ENCODE measurements at regions not wholly inside any gene's neighbourhood (a gene's known extent, or its start where the extent isn't known, plus 50 kb on each side); places are given as distances from the start of the nearest gene placed in this dataset.

DNA sequence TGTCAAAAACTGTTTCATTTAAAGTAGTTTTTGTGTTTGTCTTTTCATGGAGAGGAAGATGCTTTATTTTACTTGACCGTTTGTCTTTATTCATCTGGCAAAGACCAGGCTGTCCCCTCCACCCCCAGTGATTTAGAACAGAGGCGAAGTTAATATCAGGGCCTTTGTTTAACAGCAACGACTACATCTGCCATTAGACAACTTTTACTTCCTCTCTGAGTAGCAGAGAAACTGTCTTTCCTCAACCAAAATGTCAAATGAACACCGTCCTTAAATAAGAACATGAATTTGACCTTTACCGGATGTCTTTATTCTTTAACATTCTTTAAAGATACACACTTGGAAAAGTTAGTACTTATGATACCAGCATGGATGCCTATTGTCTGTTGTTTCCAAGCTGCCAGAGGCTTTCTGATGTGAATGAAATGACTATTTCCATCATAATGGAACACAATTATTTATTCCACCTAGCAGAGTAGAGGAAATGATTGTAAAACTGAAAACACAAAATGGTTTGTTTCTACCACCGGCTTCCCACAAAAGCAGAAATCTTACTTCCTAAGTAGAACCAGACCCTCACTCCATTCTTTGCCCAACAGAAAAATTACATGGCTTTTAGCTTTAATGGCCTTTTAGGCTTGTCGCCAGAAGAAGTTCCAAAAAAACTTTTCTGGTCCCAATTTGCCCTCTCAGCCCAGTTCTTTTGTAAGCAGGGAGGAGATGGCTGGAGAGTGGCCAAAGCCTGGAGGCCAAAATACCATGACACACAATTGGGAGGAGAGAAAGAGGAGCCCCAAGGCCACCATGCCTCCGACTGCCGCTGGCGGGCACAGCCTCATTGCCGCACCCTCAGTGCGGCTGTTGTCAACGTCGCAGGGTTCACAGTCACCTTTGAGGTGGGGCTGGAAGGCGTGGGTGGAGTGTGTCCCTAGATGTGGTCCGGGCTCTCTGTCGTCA, 168.5 kb downstream of the TEX36 start:
- TF ChIP-seq, protein P1, sequence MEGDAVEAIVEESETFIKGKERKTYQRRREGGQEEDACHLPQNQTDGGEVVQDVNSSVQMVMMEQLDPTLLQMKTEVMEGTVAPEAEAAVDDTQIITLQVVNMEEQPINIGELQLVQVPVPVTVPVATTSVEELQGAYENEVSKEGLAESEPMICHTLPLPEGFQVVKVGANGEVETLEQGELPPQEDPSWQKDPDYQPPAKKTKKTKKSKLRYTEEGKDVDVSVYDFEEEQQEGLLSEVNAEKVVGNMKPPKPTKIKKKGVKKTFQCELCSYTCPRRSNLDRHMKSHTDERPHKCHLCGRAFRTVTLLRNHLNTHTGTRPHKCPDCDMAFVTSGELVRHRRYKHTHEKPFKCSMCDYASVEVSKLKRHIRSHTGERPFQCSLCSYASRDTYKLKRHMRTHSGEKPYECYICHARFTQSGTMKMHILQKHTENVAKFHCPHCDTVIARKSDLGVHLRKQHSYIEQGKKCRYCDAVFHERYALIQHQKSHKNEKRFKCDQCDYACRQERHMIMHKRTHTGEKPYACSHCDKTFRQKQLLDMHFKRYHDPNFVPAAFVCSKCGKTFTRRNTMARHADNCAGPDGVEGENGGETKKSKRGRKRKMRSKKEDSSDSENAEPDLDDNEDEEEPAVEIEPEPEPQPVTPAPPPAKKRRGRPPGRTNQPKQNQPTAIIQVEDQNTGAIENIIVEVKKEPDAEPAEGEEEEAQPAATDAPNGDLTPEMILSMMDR (IDR thresholded peaks at IDR 0.05; ENCODE audit: extremely low read depth, missing control alignments): no peak
- no peak for DNase-seq (ENCODE audit: low spot score)

DNA sequence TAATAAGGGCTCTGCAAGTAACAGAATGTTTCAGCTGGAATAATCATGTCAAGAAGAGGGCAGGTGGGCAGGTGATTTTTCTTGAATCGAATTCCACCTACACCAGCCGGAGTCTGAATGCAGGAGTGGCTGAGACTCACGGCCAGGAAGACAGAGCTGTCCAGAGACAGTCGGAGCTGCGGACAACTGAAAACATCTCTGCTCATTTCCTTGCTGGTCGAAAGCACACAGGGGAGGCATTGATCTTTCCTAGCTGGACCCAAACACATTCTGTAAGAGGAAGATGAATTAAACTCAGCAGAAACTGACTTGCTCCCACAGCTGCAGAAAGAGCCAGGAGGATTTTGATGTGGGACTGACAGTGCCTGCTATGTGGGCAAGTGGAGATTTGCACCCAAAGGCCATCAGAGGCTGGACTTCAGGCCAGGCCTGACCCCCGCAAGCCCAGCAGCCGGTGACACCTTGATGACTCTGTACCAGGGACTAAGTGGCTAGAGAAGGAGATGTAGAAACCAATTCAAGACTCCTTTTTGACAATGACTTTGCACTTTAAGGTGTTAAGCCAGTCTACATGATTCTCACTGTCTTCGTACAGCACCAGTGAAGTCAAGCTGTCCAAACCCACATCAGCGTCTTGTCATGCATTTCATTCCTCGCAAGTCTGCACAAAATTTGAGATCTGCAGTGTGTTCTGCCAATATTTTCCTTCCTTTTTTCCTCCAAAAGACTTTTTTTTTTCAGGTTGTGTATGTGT, 169.4 kb downstream of the TEX36 start:
- no peak for DNase-seq (ENCODE audit: low spot score)
- TF ChIP-seq, protein P1 (IDR thresholded peaks at IDR 0.05; ENCODE audit: extremely low read depth, missing control alignments): no peak

DNA sequence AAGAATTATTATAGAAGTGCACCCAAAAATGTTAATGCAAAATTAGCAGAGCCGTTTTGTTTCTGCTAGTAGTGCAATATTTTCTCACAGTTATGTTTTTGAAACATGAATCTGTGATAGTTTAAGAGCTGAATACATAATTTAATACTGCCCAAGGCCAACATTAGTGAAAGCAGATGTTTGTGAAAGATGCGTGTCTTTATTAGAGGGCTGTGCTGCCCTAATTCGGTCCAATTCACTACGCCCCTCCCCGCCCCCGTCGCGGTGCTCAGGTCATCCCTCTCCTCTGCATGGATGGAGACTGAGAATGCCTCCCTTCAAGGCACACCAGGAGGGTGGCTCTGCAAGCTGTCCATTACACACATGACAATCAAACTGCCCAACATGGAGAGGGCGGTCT, 172.0 kb downstream of the TEX36 start:
- no peak for DNase-seq (ENCODE audit: low spot score)
- TF ChIP-seq, protein P1 (IDR thresholded peaks at IDR 0.05; ENCODE audit: extremely low read depth, missing control alignments): no peak

DNA sequence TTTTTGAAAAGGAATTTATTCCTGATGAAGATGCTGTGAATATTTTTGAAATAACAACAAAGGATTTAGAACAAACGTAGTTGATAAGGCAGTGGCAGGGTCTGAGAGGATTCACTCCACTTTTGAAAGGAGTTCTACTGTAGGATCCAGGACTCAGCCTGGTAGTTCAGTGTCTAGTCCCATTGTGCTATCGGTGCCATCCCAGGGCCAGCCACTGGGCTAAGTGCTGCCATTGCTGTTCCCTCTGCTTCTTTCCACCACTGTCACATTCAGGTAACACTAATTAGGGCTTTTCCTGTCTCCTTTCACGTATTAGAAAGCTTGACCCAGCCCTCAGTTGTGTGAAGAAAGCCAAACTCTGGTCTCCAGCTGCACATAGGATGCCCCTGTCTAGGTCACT, 177.3 kb downstream of the TEX36 start:
- DNase-seq (ENCODE audit: low spot score): no peak
- TF ChIP-seq, protein P1 (IDR thresholded peaks at IDR 0.05; ENCODE audit: extremely low read depth, missing control alignments): no peak

DNA sequence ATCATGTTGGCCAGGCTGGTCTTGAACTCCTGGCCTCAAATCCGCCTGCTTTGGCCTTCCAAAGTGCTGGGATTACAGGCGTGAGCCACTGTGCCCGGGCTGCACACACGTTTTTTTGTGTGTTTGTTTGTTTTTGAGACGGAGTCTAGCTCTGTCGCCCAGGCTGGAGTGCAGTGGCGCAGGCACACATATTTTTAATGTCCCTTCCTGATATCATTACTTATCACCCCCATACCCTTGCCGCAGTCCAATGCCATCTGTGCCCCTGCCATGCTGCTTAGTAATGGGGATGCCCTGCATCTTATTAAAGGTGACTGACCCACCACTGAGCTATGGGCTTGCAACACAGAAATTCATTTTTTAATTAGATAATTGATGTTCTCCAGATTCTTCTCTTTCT, 180.7 kb downstream of the TEX36 start:
- TF ChIP-seq, protein P1 (IDR thresholded peaks at IDR 0.05; ENCODE audit: extremely low read depth, missing control alignments): no peak
- no peak for DNase-seq (ENCODE audit: low spot score)

DNA sequence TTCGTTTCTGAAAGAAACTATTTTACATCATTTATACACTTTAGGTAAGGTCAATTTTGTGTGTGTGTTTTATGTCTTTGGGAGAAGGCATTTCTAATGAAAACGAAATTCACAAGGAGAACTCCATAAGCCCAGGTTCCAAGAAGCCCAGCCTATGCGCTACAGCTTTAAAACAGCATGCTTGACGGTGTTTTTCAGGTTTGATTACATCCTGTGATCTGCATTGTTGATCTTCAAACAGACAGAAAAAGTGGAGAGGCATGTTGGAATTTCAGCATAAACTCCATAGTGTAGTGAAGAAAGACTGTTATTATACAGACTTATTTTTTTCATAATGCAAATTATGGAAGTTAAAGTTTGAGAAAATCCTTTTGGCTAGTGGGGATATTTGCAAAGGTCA, 187.6 kb downstream of the TEX36 start:
- TF ChIP-seq, protein P1 (IDR thresholded peaks at IDR 0.05; ENCODE audit: extremely low read depth, missing control alignments): no peak
- DNase-seq (ENCODE audit: low spot score): no peak

DNA sequence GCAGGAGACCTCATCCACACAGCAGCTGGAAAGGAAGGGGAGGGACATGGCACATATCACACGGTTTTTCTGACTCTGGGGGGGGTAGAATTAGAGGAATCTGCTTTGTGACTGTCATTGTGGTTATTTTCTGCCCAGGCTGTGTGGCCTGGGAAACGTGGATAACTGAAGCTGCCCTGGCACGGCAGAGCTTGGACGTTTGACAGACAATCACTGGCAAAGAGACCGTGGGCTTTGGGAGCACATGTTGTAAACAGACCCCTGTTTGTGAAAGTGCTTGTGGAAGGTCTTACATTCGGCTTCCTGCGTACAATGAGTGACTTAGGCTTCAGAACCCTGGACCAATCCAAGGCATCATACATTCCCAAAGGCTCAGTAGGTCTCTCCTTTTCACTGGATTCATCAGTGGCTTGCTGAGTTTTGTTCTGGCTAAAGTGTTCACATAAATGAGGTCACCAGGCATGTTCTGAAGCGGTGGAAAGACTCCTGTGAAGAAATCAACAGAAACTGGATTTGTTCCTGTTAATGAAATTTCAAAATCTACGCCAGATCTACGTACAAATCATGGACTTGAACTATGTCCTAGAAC, 188.2 kb downstream of the TEX36 start:
- TF ChIP-seq, protein P1 (IDR thresholded peaks at IDR 0.05; ENCODE audit: extremely low read depth, missing control alignments): no peak
- no peak for DNase-seq (ENCODE audit: low spot score)

All from GM20000 (cell line).